ENCODE measurements at regions not wholly inside any gene's neighbourhood (a gene's known extent, or its start where the extent isn't known, plus 50 kb on each side); places are given as distances from the start of the nearest gene placed in this dataset.

GRCh38 chr4:22245294-22245693 is 270.6 kb downstream of the ADGRA3 start:
- ChIA-PET POLR2A (no interaction called here), CTCF (ENCODE audit: low intra/inter-chr PET ratio) (no interaction called here)
- H3K4me2 ChIP-seq (ENCODE audit: insufficient read depth, low read length): no peak overlapping the region
- H3K79me2 ChIP-seq (ENCODE audit: control insufficient read depth, insufficient read depth, low read length): no peaks in the 10 kb centered on the region
- H3K36me3 ChIP-seq (ENCODE audit: control insufficient read depth, insufficient read depth, low read length): no peaks in the 10 kb centered on the region
- H3K9me3 ChIP-seq (replicated peaks; ENCODE audit: control insufficient read depth, insufficient read depth, low read depth, low read length): no peaks in the 10 kb centered on the region
- no peak overlapping the region for H3K4me3 ChIP-seq
- FAIRE-seq (no peak), DNase-seq (ENCODE audit: extremely low read depth in 1 of 4, low spot score in 3 of 4) (no peak), ATAC-seq (no peak)
- TF ChIP-seq SMC3 (conservative IDR thresholded peaks at IDR 0.05; ENCODE audit: insufficient read depth, low read depth, low read length): no peak
- TF ChIP-seq ETV5 (CRISPR knock-in tag; IDR thresholded peaks at IDR 0.05; ENCODE audit: low read depth): no peak
- TF ChIP-seq ZFP30 (CRISPR knock-in tag; IDR thresholded peaks at IDR 0.05; ENCODE audit: borderline replicate concordance): no peak
- no peak for TF ChIP-seq EZH2 (IDR thresholded peaks at IDR 0.05; ENCODE audit: borderline replicate concordance, low read depth, low read length)
- TF ChIP-seq ZNF175 (CRISPR knock-in tag; IDR thresholded peaks at IDR 0.05; ENCODE audit: low read depth): no peak
- H3K27ac ChIP-seq (ENCODE audit: extremely low read depth, low read depth, low read length): no peak overlapping the region
- H3K9me1 ChIP-seq (ENCODE audit: control insufficient read depth, insufficient read depth, low read length): no peaks in the 10 kb centered on the region
- no peaks in the 10 kb centered on the region for H4K20me1 ChIP-seq (replicated peaks; ENCODE audit: control insufficient read depth, insufficient read depth, low read length)
- H3K4me1 ChIP-seq (replicated peaks in 1 of 2; ENCODE audit: control insufficient read depth in 2 of 2, insufficient read depth in 2 of 2, low read length in 2 of 2): no peaks in the 10 kb centered on the region
- intact Hi-C loops (cut with micrococcal nuclease): no loop called here
- H3K27me3 ChIP-seq (ENCODE audit: control insufficient read depth in 2 of 2, insufficient read depth in 2 of 2, low read length in 2 of 2): no peaks in the 10 kb centered on the region
- H3K9ac ChIP-seq (ENCODE audit: insufficient read depth in 1 of 2, low read depth in 2 of 2, low read length in 2 of 2): no peak overlapping the region
- 10% methylated on average over 2 of the region's 2 CpGs for WGBS (ENCODE audit: insufficient coverage, low coverage, missing lambda C conversion rate)
- no TSS peak for BruUV-seq (replicated peaks)
- H2AFZ ChIP-seq (ENCODE audit: low read depth, low read length): no peak overlapping the region
- in situ Hi-C loops (cut with MboI): no loop called here

DNA sequence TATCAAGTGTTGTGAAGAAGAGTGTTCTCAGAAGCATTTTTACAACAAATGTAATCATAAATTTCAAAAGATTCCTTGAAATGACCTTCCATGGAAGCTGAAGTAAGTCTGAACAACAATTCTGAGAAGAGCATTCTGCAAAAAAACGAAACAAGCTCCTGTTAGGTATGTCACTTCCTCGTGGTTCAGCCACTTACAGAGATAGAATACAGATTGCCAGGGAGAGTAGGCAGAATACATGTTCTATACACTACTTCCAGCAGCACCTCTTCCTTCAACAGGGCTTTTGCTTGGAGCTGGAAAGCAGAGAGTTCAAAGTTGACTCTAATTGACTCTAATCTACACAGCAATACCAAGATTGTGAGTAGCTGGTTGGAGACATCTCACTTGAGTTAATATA is 274.5 kb downstream of the ADGRA3 start:
- no peaks in the 10 kb centered on the region for H4K20me1 ChIP-seq (replicated peaks; ENCODE audit: control insufficient read depth, insufficient read depth, low read length)
- DNase-seq (ENCODE audit: extremely low read depth in 1 of 4, low spot score in 3 of 4) (no peak), FAIRE-seq (no peak), ATAC-seq (no peak)
- H3K4me2 ChIP-seq (ENCODE audit: insufficient read depth, low read length): no peak overlapping the region
- H3K9me1 ChIP-seq (ENCODE audit: control insufficient read depth, insufficient read depth, low read length): no peaks in the 10 kb centered on the region
- POLR2A ChIA-PET: no interaction called here
- in situ Hi-C loops (cut with MboI) (no loop called here), intact Hi-C loops (cut with micrococcal nuclease) (no loop called here)
- no peaks in the 10 kb centered on the region for H3K79me2 ChIP-seq (ENCODE audit: control insufficient read depth, insufficient read depth, low read length)
- TF ChIP-seq BACH1 (tag; IDR thresholded peaks at IDR 0.05) (no peak), ZNF766 (CRISPR knock-in tag; conservative IDR thresholded peaks at IDR 0.05) (no peak), POLR2A (conservative IDR thresholded peaks at IDR 0.05) (no peak), MAZ (CRISPR knock-in tag; conservative IDR thresholded peaks at IDR 0.05 in 1 of 2, IDR thresholded peaks at IDR 0.05 in 1 of 2) (no peak)
- no peaks in the 10 kb centered on the region for H3K27me3 ChIP-seq (ENCODE audit: control insufficient read depth in 2 of 2, insufficient read depth in 2 of 2, low read length in 2 of 2)
- CTCF ChIA-PET (ENCODE audit: low intra/inter-chr PET ratio): no interaction called here
- H3K9me3 ChIP-seq (replicated peaks; ENCODE audit: control insufficient read depth, insufficient read depth, low read depth, low read length): no peaks in the 10 kb centered on the region
- H3K4me3 ChIP-seq: no peak overlapping the region
- H3K4me1 ChIP-seq (replicated peaks in 1 of 2; ENCODE audit: control insufficient read depth in 2 of 2, insufficient read depth in 2 of 2, low read length in 2 of 2): no peaks in the 10 kb centered on the region
- BruUV-seq (replicated peaks): no TSS peak
- no peak overlapping the region for H3K27ac ChIP-seq (ENCODE audit: extremely low read depth, low read depth, low read length)
- H3K9ac ChIP-seq (ENCODE audit: insufficient read depth in 1 of 2, low read depth in 2 of 2, low read length in 2 of 2): no peak overlapping the region
- H2AFZ ChIP-seq (ENCODE audit: low read depth, low read length): no peak overlapping the region
- H3K36me3 ChIP-seq (ENCODE audit: control insufficient read depth, insufficient read depth, low read length): no peaks in the 10 kb centered on the region
- 2% methylated on average over 2 of the region's 2 CpGs for WGBS (ENCODE audit: insufficient coverage, low coverage, missing lambda C conversion rate)

Data from K562 (cell line).